ENCODE measurements at regions not wholly inside any gene's neighbourhood (a gene's known extent, or its start where the extent isn't known, plus 50 kb on each side); places are given as distances from the start of the nearest gene placed in this dataset.
"Not testable (repeated sequence)": the region's sequence is repeated elsewhere in the genome, so short reads cannot be mapped to it uniquely, and the experiment has no call there.

GRCh38 chr2:5609201-5609600 lies 83.0 kb upstream of the SOX11 start:
- Mint-ChIP-seq H3K36me3 (ENCODE audit: low read depth) (no peaks in the 10 kb centered on the region), H3K4me3 (no peak overlapping the region), H3K27me3 (no peaks in the 10 kb centered on the region), H3K4me1 (no peaks in the 10 kb centered on the region), H3K27ac (no peak overlapping the region)
- ATAC-seq, result no peak
- no peak for DNase-seq
- H3K9me3 ChIP-seq (ENCODE audit: control insufficient read depth, low read length, poor library complexity, severe bottlenecking), result peaks cover 3% of the 10 kb centered on the region

DNA sequence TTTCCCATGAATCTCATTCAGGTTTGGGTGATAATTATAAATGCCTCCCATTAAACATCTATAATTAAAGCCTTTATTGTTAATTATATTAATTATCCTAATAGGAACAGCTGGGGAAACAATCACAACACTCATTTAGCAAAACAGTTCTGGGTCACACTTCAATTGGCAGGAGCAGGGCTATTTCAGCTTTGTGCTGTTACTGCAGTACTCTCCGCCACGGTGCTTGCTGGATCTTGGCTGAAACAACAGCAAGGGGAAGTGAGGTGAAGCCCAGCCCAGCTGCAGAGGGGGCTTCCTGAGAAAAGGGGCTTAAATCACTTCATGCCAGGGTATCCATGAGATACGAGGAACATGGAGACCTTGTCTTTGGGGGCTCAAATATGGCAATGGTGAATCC lies 79.5 kb upstream of the SOX11 start:
- H3K36me3 Mint-ChIP-seq (ENCODE audit: low read depth), result no peaks in the 10 kb centered on the region
- H3K9me3 ChIP-seq (ENCODE audit: control insufficient read depth, low read length, poor library complexity, severe bottlenecking), result peaks cover 3% of the 10 kb centered on the region
- H3K4me3 Mint-ChIP-seq, result no peak overlapping the region
- H3K4me1 Mint-ChIP-seq, result no peaks in the 10 kb centered on the region
- ATAC-seq (no peak), DNase-seq (no peak)
- no peak overlapping the region for H3K27ac Mint-ChIP-seq
- no peaks in the 10 kb centered on the region for H3K27me3 Mint-ChIP-seq

DNA sequence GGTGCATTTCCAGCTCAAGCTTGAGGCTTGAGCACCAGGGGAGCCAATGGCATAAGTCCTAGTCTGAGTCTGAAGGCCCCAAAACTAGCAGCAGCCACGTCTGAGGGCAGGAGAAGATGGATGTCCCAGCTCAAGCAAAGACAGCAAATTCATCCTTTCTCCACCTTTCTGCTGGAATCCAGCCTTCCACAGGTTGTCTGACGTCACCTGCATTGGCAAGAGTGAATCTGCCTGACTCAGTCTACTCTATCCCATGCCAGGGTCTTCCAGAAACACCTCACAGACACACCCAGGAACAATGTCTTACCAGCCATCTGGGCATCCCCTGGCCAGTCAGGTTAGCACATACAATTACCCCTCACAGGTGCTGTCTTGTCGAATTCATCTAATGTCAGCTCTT lies 76.2 kb upstream of the SOX11 start:
- H3K4me1 Mint-ChIP-seq, result no peaks in the 10 kb centered on the region
- no peak overlapping the region for H3K27ac Mint-ChIP-seq
- DNase-seq, result no peak
- no peak for ATAC-seq
- peaks cover 3% of the 10 kb centered on the region for H3K9me3 ChIP-seq (ENCODE audit: control insufficient read depth, low read length, poor library complexity, severe bottlenecking)
- no peaks in the 10 kb centered on the region for H3K27me3 Mint-ChIP-seq
- H3K4me3 Mint-ChIP-seq, result no peak overlapping the region
- H3K36me3 Mint-ChIP-seq (ENCODE audit: low read depth), result no peaks in the 10 kb centered on the region

GRCh38 chr2:5617358-5617757 lies 74.8 kb upstream of the SOX11 start:
- DNase-seq (no peak), ATAC-seq (no peak)
- peaks cover 3% of the 10 kb centered on the region for H3K9me3 ChIP-seq (ENCODE audit: control insufficient read depth, low read length, poor library complexity, severe bottlenecking)
- H3K36me3 Mint-ChIP-seq (ENCODE audit: low read depth), result no peaks in the 10 kb centered on the region
- no peak overlapping the region for H3K27ac Mint-ChIP-seq
- no peaks in the 10 kb centered on the region for H3K27me3 Mint-ChIP-seq
- H3K4me3 Mint-ChIP-seq, result no peak overlapping the region
- H3K4me1 Mint-ChIP-seq, result no peaks in the 10 kb centered on the region

DNA sequence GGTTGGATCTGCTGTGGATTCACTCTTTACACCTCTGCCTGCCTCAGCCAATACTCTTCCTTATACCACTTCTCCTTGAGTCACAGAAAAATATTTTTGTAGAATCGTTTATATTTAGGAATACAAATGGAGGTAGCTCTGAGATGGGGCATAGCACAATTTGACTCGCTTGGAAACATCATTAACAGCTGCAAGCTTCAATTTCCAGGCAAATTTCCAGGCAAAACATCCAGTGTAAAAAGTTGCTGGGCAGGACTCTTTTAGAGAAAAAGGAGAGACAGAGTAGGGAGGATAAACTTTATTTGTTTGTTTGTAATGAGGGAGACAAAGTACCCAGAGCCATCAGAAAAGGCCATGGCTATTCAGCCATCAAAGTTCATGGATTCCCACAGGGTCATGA lies 74.4 kb upstream of the SOX11 start:
- peaks cover under 1% of the 10 kb centered on the region for H3K9me3 ChIP-seq (ENCODE audit: control insufficient read depth, low read length, poor library complexity, severe bottlenecking)
- H3K4me3 Mint-ChIP-seq, result no peak overlapping the region

DNA sequence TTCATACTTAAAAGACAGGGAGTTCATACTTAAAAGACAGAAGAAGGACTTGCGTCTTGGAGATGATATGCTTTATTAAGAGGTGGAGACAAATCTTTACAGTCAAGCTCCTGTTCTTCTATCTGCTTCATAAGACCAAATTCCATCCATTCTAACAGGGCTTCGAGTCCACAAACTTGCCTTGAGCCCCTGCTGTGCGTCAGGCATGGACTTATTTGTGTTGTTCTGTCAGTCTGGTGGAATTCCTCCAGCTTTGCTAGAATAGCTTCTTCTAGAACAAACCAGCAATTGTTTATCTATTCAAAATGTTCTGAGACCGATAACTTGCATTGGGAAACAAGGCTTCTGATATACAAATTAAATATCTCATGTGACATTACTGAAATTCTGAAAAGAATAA lies 73.9 kb upstream of the SOX11 start:
- no peaks in the 10 kb centered on the region for H3K9me3 ChIP-seq (ENCODE audit: control insufficient read depth, low read length, poor library complexity, severe bottlenecking)
- Mint-ChIP-seq H3K27me3 (no peaks in the 10 kb centered on the region), H3K4me1 (no peaks in the 10 kb centered on the region), H3K36me3 (ENCODE audit: low read depth) (no peaks in the 10 kb centered on the region), H3K27ac (no peak overlapping the region), H3K4me3 (no peak overlapping the region)
- no peak for DNase-seq
- ATAC-seq, result no peak

More for the DNA sequence above, 74.4 kb upstream of the SOX11 start:
- Mint-ChIP-seq H3K27me3 (no peaks in the 10 kb centered on the region), H3K36me3 (ENCODE audit: low read depth) (no peaks in the 10 kb centered on the region), H3K27ac (no peak overlapping the region), H3K4me1 (no peaks in the 10 kb centered on the region)
- no peak for ATAC-seq
- no peak for DNase-seq

DNA sequence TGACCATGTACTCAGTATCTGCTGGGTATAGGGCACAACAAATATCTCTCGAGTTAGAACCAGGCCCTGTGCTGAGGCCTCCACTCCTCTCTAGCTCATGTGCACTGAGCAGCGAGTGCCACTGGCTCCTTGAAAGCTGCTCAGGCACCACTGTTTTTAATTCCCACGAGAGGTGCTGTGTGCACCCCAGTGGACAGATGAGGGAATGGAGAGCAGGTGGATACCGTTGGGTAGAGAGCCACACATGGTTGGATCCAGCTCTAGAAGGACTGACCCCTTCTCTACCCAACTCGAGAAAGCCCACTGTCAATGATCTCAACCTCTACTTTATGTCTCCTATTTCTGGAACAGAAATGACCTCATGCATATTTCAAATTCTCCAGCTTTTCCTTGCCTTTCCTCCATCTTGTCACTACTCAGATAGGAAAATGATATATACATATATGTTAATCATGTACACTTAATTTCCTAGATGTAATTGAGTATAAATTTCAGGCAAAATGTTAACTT lies 66.6 kb upstream of the SOX11 start:
- ATAC-seq; DNase-seq; H3K36me3 Mint-ChIP-seq (ENCODE audit: low read depth); H3K4me1 Mint-ChIP-seq; H3K27me3 Mint-ChIP-seq; H3K4me3 Mint-ChIP-seq; H3K27ac Mint-ChIP-seq; H3K9me3 ChIP-seq (ENCODE audit: control insufficient read depth, low read length, poor library complexity, severe bottlenecking): not testable (repeated sequence)

GRCh38 chr2:5628484-5628883 lies 63.7 kb upstream of the SOX11 start:
- H3K4me1 Mint-ChIP-seq; ATAC-seq; H3K27ac Mint-ChIP-seq; H3K9me3 ChIP-seq (ENCODE audit: control insufficient read depth, low read length, poor library complexity, severe bottlenecking); H3K36me3 Mint-ChIP-seq (ENCODE audit: low read depth); DNase-seq; H3K4me3 Mint-ChIP-seq; H3K27me3 Mint-ChIP-seq: not testable (repeated sequence)

DNA sequence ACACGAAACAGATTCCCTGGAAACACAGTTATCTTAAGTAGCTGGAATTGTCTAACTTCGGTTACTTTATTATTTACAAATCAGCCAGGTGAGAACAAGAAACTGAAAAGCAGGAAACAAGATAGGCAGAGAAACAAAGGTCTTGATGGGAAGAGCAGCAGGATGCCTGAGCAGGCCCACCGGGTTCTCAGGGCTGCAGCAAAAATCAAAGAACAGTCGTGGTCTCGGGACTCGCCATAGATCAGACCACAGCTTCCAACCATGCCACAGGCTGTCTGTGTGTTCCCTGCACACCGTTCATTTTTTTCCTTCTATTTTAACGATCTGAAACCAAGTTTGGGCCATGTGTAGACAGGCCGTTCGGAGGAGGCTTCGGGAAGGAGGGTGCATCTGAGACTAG lies 62.7 kb upstream of the SOX11 start:
- not testable (repeated sequence) for H3K9me3 ChIP-seq (ENCODE audit: control insufficient read depth, low read length, poor library complexity, severe bottlenecking); DNase-seq; H3K4me1 Mint-ChIP-seq; H3K27me3 Mint-ChIP-seq; ATAC-seq; H3K36me3 Mint-ChIP-seq (ENCODE audit: low read depth); H3K4me3 Mint-ChIP-seq; H3K27ac Mint-ChIP-seq

DNA sequence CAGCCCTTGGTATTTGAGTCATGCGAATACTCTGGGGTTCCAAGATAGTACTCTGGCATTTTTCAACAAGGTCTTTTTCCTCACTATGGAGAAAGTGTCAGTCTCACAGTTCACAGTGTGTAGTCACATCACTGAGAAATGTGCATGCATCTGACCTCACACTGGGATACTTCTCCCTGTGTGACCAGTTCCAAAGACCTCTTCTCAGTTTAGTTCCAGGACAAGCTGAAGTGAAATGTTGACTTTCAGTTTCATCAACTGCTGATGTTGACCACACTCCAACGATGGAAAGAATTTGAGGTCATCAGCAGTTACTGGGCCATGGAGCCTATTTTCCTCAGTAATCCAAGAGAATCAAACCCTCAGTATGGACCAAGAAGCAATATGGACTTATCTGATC lies 55.1 kb upstream of the SOX11 start:
- H3K27me3 Mint-ChIP-seq; H3K36me3 Mint-ChIP-seq (ENCODE audit: low read depth); H3K4me1 Mint-ChIP-seq; DNase-seq; H3K4me3 Mint-ChIP-seq; H3K9me3 ChIP-seq (ENCODE audit: control insufficient read depth, low read length, poor library complexity, severe bottlenecking); H3K27ac Mint-ChIP-seq; ATAC-seq: not testable (repeated sequence)

Data from T-helper 17 cell (primary cell).